Adipocyte (in vitro differentiated cells): ENCODE measurements at regions not wholly inside any gene's neighbourhood (a gene's known extent, or its start where the extent isn't known, plus 50 kb on each side); places are given as distances from the start of the nearest gene placed in this dataset.
"Not testable (repeated sequence)": the region's sequence is repeated elsewhere in the genome, so short reads cannot be mapped to it uniquely, and the experiment has no call there.

Experiments
- DNase-seq: peaks from one replicate; pipeline ENCODE4 v3.0.0-alpha.2; 2015; ENCODE audit warnings: low read depth
- H3K27me3 ChIP-seq: replicated peaks from 2 replicates; pipeline ENCODE4 v1.7.0; 2013; ENCODE audit warnings: mild to moderate bottlenecking, low read length, moderate library complexity; ENCODE audit not compliant: control insufficient read depth, insufficient read depth
- H3K36me3 ChIP-seq: 2 replicates; pipeline ENCODE4 v1.7.0; 2013; ENCODE audit warnings: low read length, mild to moderate bottlenecking, moderate library complexity; ENCODE audit not compliant: control insufficient read depth, insufficient read depth, severe bottlenecking
- H3K4me1 ChIP-seq: 2 replicates; pipeline ENCODE4 v1.7.0; 2013; ENCODE audit warnings: mild to moderate bottlenecking, low read length, moderate library complexity; ENCODE audit not compliant: control insufficient read depth, insufficient read depth
- H3K4me3 ChIP-seq: 2 replicates; pipeline ENCODE4 v1.7.0; 2013; ENCODE audit warnings: mild to moderate bottlenecking, low read length, moderate library complexity
- H3K9ac ChIP-seq: 2 replicates; pipeline ENCODE4 v1.7.0; 2013; ENCODE audit warnings: mild to moderate bottlenecking, low read length, moderate library complexity
- H3K9me3 ChIP-seq: 2 replicates; pipeline ENCODE4 v1.7.0; 2013; ENCODE audit warnings: mild to moderate bottlenecking, low read length, moderate library complexity; ENCODE audit not compliant: control insufficient read depth

DNA sequence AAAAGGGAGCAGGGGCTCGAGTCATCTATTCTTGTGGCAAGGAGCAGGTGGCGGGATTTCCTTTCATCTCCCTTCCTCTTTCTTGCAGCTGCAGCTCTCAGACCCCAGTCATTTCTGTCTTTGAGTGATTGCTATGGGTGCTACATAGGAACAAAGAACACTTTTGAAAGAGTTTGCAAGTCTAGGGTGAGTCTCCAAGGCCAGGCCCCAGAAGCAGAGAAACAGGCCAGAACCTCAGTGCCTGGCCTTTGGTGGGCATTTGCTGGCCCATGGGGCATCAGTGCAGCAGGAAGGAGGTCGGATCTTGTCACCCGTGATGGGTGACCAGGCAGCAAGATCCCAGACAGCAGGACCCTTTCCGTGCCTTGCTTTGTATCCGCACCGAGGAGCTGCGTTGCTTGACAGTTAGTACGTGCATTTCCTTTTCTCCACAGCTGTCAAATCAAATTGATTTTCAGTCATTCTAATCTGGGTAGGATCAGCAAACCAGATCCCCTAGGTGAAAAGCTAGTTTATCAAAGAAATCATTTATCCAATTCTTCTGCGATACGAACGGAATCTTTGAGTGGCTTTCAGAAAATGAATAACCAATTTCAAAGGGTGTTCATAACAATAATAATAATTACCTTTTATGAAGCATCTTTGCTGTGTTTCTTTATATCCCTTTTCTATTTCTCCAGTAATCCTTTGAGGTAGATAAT, 244.6 kb upstream of the MAF start:
- H3K36me3 ChIP-seq: no peaks in the 10 kb centered on the region
- H3K9ac ChIP-seq: no peak overlapping the region
- no peaks in the 10 kb centered on the region for H3K9me3 ChIP-seq
- H3K27me3 ChIP-seq: peaks cover 7% of the 10 kb centered on the region
- no peak for DNase-seq
- H3K4me1 ChIP-seq: peaks cover 3% of the 10 kb centered on the region
- H3K4me3 ChIP-seq: no peak overlapping the region

- H3K4me1 ChIP-seq: peaks cover 8% of the 10 kb centered on the region
- peaks cover 7% of the 10 kb centered on the region for H3K27me3 ChIP-seq
- H3K9me3 ChIP-seq: no peaks in the 10 kb centered on the region
- H3K4me3 ChIP-seq: no peak overlapping the region
- no peaks in the 10 kb centered on the region for H3K36me3 ChIP-seq
- no peak for DNase-seq
- no peak overlapping the region for H3K9ac ChIP-seq
These were observed 244.1 kb upstream of the MAF start for GRCh38 chr16:79844603-79845002.

DNA sequence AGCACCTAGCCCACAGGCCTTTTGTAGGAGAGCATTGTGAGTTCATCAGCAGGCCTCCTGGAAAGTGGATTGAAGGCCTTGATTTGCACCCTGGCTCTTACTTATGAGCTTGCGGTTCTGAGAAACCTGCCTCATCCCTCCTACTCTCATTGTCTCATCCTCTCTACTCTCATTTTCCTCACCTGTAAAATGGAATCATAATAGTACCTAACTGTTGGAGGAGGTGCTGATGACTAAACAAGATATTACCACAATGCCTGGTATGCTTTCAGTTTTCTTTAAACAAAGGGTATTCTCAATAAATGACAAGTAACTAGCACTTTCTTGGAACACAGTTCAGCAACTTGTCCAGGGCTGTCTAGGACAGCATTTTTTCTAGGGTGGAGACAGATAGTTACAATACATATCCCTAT, 243.1 kb upstream of the MAF start:
- Histone ChIP-seq H3K9ac (no peak overlapping the region), H3K4me3 (no peak overlapping the region), H3K4me1 (peaks cover 18% of the 10 kb centered on the region), H3K9me3 (no peaks in the 10 kb centered on the region), H3K27me3 (peaks cover 7% of the 10 kb centered on the region), H3K36me3 (no peaks in the 10 kb centered on the region)
- no peak for DNase-seq

GRCh38 chr16:79843145-79843544, 242.6 kb upstream of the MAF start:
- Histone ChIP-seq H3K9ac (no peak overlapping the region), H3K9me3 (no peaks in the 10 kb centered on the region), H3K27me3 (peaks cover 7% of the 10 kb centered on the region), H3K4me1 (peaks cover 21% of the 10 kb centered on the region), H3K36me3 (no peaks in the 10 kb centered on the region), H3K4me3 (no peak overlapping the region)
- no peak for DNase-seq

DNA sequence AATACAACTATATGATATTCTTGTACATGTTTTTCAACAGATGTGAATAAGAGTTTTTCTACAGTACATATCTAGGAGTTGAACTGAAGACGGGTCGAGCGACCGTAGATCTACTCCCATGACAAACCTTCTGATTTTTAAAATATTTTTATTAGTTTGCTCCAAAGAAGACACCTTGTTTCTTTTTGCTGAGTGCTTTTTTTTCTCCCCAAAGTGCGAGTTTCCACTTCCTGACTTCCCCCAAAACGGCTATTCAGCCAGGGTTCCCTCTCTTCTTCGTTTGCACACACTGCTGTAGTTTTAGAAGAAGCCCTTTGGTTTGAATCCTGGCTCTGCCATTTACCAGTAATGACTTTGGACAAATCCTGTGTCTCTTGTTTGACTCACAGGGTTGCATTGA, 241.7 kb upstream of the MAF start:
- Histone ChIP-seq H3K9ac (no peak overlapping the region), H3K27me3 (peaks cover 7% of the 10 kb centered on the region), H3K4me3 (no peak overlapping the region), H3K9me3 (no peaks in the 10 kb centered on the region), H3K4me1 (peaks cover 25% of the 10 kb centered on the region), H3K36me3 (no peaks in the 10 kb centered on the region)
- no peak for DNase-seq

- H3K9me3 ChIP-seq: no peaks in the 10 kb centered on the region
- H3K4me1 ChIP-seq: peaks cover 47% of the 10 kb centered on the region
- H3K9ac ChIP-seq: no peak overlapping the region
- no peaks in the 10 kb centered on the region for H3K36me3 ChIP-seq
- no peak overlapping the region for H3K4me3 ChIP-seq
- no peak for DNase-seq
- H3K27me3 ChIP-seq: peaks cover 2% of the 10 kb centered on the region
These were observed 239.2 kb upstream of the MAF start for GRCh38 chr16:79839466-79840341.

DNA sequence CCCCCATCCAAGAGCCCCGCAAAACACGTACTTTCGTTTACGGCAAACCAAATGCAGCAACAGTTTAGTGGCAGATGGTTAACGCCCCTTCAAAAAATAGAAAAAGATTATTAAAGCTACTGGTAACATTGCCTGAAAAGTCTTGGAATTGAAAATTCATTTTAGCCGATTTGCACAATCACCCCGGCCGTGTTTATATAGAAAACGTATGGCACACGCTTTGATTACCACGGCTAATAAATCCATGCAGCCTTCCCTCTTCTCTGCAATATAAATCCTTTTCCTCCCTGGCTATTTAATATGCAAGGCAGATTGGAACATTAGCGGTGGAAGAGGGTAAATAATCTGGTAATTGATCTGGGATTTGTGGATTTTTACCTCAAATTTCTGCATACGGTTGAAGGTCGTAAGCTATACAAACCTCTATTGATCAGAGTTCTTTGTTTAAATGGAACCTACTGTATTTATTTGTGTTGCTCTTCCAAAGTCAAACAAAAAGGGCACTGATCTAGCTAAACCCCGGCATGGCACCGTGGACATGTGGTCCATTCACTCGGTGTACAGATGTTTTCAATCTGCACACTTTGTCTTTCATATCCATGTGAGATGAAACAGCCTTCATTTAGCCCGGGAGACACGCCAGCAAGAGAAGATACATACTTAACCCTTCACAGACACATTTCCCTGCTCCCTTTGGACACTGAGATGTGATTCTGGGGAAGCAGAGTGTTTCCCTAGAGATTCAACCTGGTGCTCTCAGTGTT, 238.1 kb upstream of the MAF start:
- DNase-seq: no peak
- H3K9ac ChIP-seq: no peak overlapping the region
- peaks cover 51% of the 10 kb centered on the region for H3K4me1 ChIP-seq
- no peaks in the 10 kb centered on the region for H3K9me3 ChIP-seq
- no peaks in the 10 kb centered on the region for H3K27me3 ChIP-seq
- no peaks in the 10 kb centered on the region for H3K36me3 ChIP-seq
- H3K4me3 ChIP-seq: no peak overlapping the region

- no peak for DNase-seq
- no peaks in the 10 kb centered on the region for H3K36me3 ChIP-seq
- H3K27me3 ChIP-seq: peaks cover 2% of the 10 kb centered on the region
- H3K4me3 ChIP-seq: no peak overlapping the region
- peaks cover 51% of the 10 kb centered on the region for H3K4me1 ChIP-seq
- H3K9me3 ChIP-seq: no peaks in the 10 kb centered on the region
- H3K9ac ChIP-seq: no peak overlapping the region
These were observed 235.6 kb upstream of the MAF start for GRCh38 chr16:79836144-79836543.

DNA sequence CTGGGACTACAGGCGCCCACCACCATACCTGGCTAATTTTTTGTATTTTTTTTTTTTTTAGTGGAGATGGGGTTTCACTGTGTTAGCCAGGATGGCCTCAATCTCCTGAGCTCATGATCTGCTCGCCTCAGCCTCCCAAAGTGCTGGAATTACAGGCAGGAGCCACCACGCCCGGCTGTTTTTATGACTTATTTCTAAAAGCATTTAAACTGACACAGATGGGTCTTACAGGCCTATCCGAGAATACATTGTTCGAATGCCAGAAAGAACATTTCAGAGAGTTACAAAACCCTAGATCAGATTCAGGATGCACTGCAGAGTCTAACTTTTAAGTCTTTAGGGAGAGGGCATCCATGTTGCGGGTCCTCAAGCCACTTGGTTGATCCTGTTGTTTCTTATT, 234.7 kb upstream of the MAF start:
- no peaks in the 10 kb centered on the region for H3K9me3 ChIP-seq
- no peak overlapping the region for H3K9ac ChIP-seq
- peaks cover 47% of the 10 kb centered on the region for H3K4me1 ChIP-seq
- H3K4me3 ChIP-seq: no peak overlapping the region
- H3K36me3 ChIP-seq: no peaks in the 10 kb centered on the region
- DNase-seq: no peak
- H3K27me3 ChIP-seq: peaks cover 11% of the 10 kb centered on the region

DNA sequence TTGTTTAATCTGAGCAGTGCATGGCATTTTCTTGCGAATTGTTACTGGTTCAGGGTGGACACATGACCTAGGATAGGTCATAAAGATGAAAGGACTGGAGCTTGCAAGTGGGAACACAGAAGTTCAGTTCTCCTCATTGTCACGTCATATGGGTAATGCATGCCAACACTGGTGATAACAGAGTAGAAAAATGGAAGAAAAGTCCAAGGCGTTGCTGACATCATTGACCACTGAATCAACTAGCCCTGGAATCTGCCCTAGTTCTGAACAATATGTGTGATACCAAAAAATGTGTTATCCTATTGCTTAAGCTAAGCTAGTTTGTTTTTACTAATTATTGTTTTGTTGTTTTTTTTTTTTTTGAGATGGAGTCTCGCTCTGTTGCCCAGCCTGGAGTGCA, 234.2 kb upstream of the MAF start:
- Histone ChIP-seq H3K9ac (no peak overlapping the region), H3K4me1 (peaks cover 44% of the 10 kb centered on the region), H3K27me3 (peaks cover 12% of the 10 kb centered on the region), H3K9me3 (no peaks in the 10 kb centered on the region), H3K4me3 (no peak overlapping the region), H3K36me3 (no peaks in the 10 kb centered on the region)
- DNase-seq: no peak

- peaks cover 12% of the 10 kb centered on the region for H3K27me3 ChIP-seq
- H3K9ac ChIP-seq, H3K4me3 ChIP-seq, H3K9me3 ChIP-seq, H3K36me3 ChIP-seq, DNase-seq: not testable (repeated sequence)
- H3K4me1 ChIP-seq: peaks cover 37% of the 10 kb centered on the region
These were observed 233.5 kb upstream of the MAF start for GRCh38 chr16:79834003-79834402.
